Ishikawa (cell line): ENCODE measurements at regions not wholly inside any gene's neighbourhood (a gene's known extent, or its start where the extent isn't known, plus 50 kb on each side); places are given as distances from the start of the nearest gene placed in this dataset.

Experiments
- CEBPB ChIP-seq: IDR thresholded peaks from 2 replicates; pipeline ENCODE4 v1.6.1; 2012
- CREB1 ChIP-seq: IDR thresholded peaks from 2 replicates; pipeline ENCODE4 v1.6.1; 2012; ENCODE audit warnings: low read depth
- EGR1 ChIP-seq: IDR thresholded peaks from 2 replicates; pipeline ENCODE4 v1.6.1; 2012
- EP300 ChIP-seq: IDR thresholded peaks from 2 replicates; pipeline ENCODE4 v1.6.1; 2012; ENCODE audit warnings: borderline replicate concordance
- FOXM1 ChIP-seq: IDR thresholded peaks from 2 replicates; pipeline ENCODE4 v1.6.1; 2012; ENCODE audit warnings: low read depth, borderline replicate concordance
- MAX ChIP-seq: IDR thresholded peaks from 2 replicates; pipeline ENCODE4 v1.6.1; 2012
- NFIC ChIP-seq: IDR thresholded peaks from 2 replicates; pipeline ENCODE4 v1.6.1; 2012
- RAD21 ChIP-seq: IDR thresholded peaks from 2 replicates; pipeline ENCODE4 v1.6.1; 2012; ENCODE audit warnings: low read depth
- REST ChIP-seq: IDR thresholded peaks from 2 replicates; pipeline ENCODE4 v1.6.1; 2012; ENCODE audit warnings: low read depth, mild to moderate bottlenecking
- TAF1 ChIP-seq: IDR thresholded peaks from 2 replicates; pipeline ENCODE4 v1.6.1; 2012; ENCODE audit warnings: low read depth, mild to moderate bottlenecking
- TCF12 ChIP-seq: IDR thresholded peaks from 2 replicates; pipeline ENCODE4 v1.6.1; 2012; ENCODE audit warnings: low read depth
- TEAD4 ChIP-seq: IDR thresholded peaks from 2 replicates; pipeline ENCODE4 v1.6.1; 2012
- USF1 ChIP-seq: IDR thresholded peaks from 2 replicates; pipeline ENCODE4 v1.6.1; 2012
- YY1 ChIP-seq: IDR thresholded peaks from 2 replicates; pipeline ENCODE4 v1.6.1; 2012; ENCODE audit warnings: low read depth
- ZBTB7A ChIP-seq: IDR thresholded peaks from 2 replicates; pipeline ENCODE4 v1.6.1; 2012; ENCODE audit warnings: low read depth

GRCh38 chr4:53929955-53930798 lies 134.2 kb downstream of the CHIC2 start:
- TF ChIP-seq MAX, result peak; percentile 77
- no peak for TF ChIP-seq TAF1
- TF ChIP-seq RAD21, result peak; percentile 90
- peak; percentile 84 for TF ChIP-seq USF1

GRCh38 chr4:53929311-53929710 lies 135.1 kb downstream of the CHIC2 start:
- TF ChIP-seq YY1 (no peak), NFIC (no peak), RAD21 (no peak), CEBPB (no peak), FOXM1 (no peak), MAX (no peak), TCF12 (no peak), ZBTB7A (no peak)

- no peak for TF ChIP-seq USF1
- no peak for TF ChIP-seq EP300
- TF ChIP-seq FOXM1, result no peak
- no peak for TF ChIP-seq MAX
- TF ChIP-seq RAD21, result no peak
- no peak for TF ChIP-seq TAF1
- TF ChIP-seq REST, result no peak
- no peak for TF ChIP-seq NFIC
- TF ChIP-seq CEBPB, result no peak
- TF ChIP-seq CREB1, result no peak
- TF ChIP-seq TEAD4, result no peak
- TF ChIP-seq ZBTB7A, result no peak
- TF ChIP-seq EGR1, result no peak
- TF ChIP-seq TCF12, result no peak
These were observed 135.6 kb downstream of the CHIC2 start for GRCh38 chr4:53928825-53929224.

GRCh38 chr4:53925050-53925605 lies 139.3 kb downstream of the CHIC2 start:
- TF ChIP-seq CEBPB (no peak), FOXM1 (no peak), CREB1 (no peak), USF1 (no peak), REST (no peak), RAD21 (no peak), ZBTB7A (no peak), NFIC (no peak), EP300 (no peak), TEAD4 (no peak), TAF1 (no peak), MAX (no peak), YY1 (no peak), TCF12 (no peak), EGR1 (no peak)

GRCh38 chr4:53924333-53925049 lies 139.9 kb downstream of the CHIC2 start:
- TF ChIP-seq EP300, result no peak
- no peak for TF ChIP-seq MAX
- TF ChIP-seq ZBTB7A, result no peak
- no peak for TF ChIP-seq TAF1
- no peak for TF ChIP-seq RAD21
- no peak for TF ChIP-seq CREB1
- no peak for TF ChIP-seq YY1
- TF ChIP-seq FOXM1, result no peak
- no peak for TF ChIP-seq USF1
- TF ChIP-seq CEBPB, result no peak
- no peak for TF ChIP-seq EGR1
- no peak for TF ChIP-seq REST
- no peak for TF ChIP-seq NFIC
- no peak for TF ChIP-seq TEAD4
- no peak for TF ChIP-seq TCF12
